SK-N-SH (cell line): ENCODE measurements at regions not wholly inside any gene's neighbourhood (a gene's known extent, or its start where the extent isn't known, plus 50 kb on each side); places are given as distances from the start of the nearest gene placed in this dataset.

Experiments
- CTCF ChIA-PET: fragments of 300-600, 350-600 bp; formaldehyde crosslinking; extraction: SDS; loops from one replicate; lab custom pipeline; 2021; lab: Yijun Ruan, JAX
- POLR2A ChIA-PET: fragments of 350-600 bp; sonication (Branson Sonifier 250); formaldehyde crosslinking; extraction: SDS; loops from one replicate; lab custom pipeline; 2020; ENCODE audit warnings: antibody characterized with exemption, inconsistent platforms; lab: Yijun Ruan, JAX
- DNase-seq: peaks from one replicate; pipeline ENCODE4 v3.0.0; 2012
- H2AFZ ChIP-seq: fragments of 200-600 bp; sonication (generic); 2 replicates; pipeline ENCODE4 v1.8.1; 2016; ENCODE audit warnings: antibody characterized with exemption, mild to moderate bottlenecking, low read depth
- H3F3A ChIP-seq: fragments of 200-600 bp; sonication (generic); replicated peaks from 2 replicates; pipeline ENCODE3; 2016; ENCODE audit warnings: antibody characterized with exemption, mild to moderate bottlenecking; ENCODE audit not compliant: insufficient read depth
- H3K27ac ChIP-seq, 2 experiments: fragments of 200-500 bp in 1 of 2; fragments of 200-600 bp in 1 of 2; sonication (Bioruptor generic) in 1 of 2; sonication (generic), shearing (Covaris generic) in 1 of 2; 2 replicates each; pipeline versions ENCODE4 v1.5.1 to v1.6.1; 2014 to 2016; ENCODE audit warnings: low read depth in 2 of 2, inconsistent platforms in 1 of 2, low read length in 1 of 2, mild to moderate bottlenecking in 1 of 2, mixed read lengths in 1 of 2
- H3K27me3 ChIP-seq: fragments of 200-600 bp; sonication (generic), shearing (Covaris generic); 2 replicates; pipeline ENCODE4 v1.6.1; 2016; ENCODE audit warnings: mixed run types; ENCODE audit not compliant: insufficient read depth
- H3K36me3 ChIP-seq, 2 experiments: fragments of 200-500 bp in 1 of 2; fragments of 200-600 bp in 1 of 2; sonication (Bioruptor generic) in 1 of 2; sonication (generic) in 1 of 2; replicated peaks in 1 of 2; 2 replicates each; pipeline versions ENCODE3 to v1.5.1; 2014 to 2016; ENCODE audit warnings: low read length in 1 of 2, mild to moderate bottlenecking in 1 of 2; ENCODE audit not compliant: insufficient read depth in 2 of 2, control insufficient read depth in 1 of 2
- H3K4me1 ChIP-seq, 2 experiments: fragments of 200-500 bp in 1 of 2; fragments of 200-600 bp in 1 of 2; sonication (Bioruptor generic) in 1 of 2; sonication (generic), shearing (Covaris generic) in 1 of 2; 2 replicates each; pipeline versions ENCODE4 v1.5.1 to v1.6.1; 2014 to 2016; ENCODE audit warnings: low read depth in 1 of 2, low read length in 1 of 2, mixed run types in 1 of 2; ENCODE audit not compliant: insufficient read depth in 2 of 2, control insufficient read depth in 1 of 2
- H3K4me2 ChIP-seq: fragments of 200-600 bp; sonication (generic), shearing (Covaris generic); 2 replicates; pipeline ENCODE4 v1.6.1; 2017; ENCODE audit warnings: mixed run types
- H3K4me3 ChIP-seq, 2 experiments: fragments of 200-500 bp in 1 of 2; fragments of 200-600 bp in 1 of 2; sonication (Bioruptor generic) in 1 of 2; sonication (generic), shearing (Covaris generic) in 1 of 2; 2 replicates each; pipeline versions ENCODE4 v1.5.1 to v1.8.1; 2014 to 2016; ENCODE audit warnings: low read depth in 2 of 2, inconsistent platforms in 1 of 2, low read length in 1 of 2, mild to moderate bottlenecking in 1 of 2, mixed read lengths in 1 of 2, moderate library complexity in 1 of 2
- H3K79me2 ChIP-seq: fragments of 200-600 bp; sonication (generic); 2 replicates; pipeline ENCODE4 v1.8.1; 2017; ENCODE audit warnings: mild to moderate bottlenecking; ENCODE audit not compliant: insufficient read depth
- H3K9ac ChIP-seq: fragments of 200-600 bp; sonication (generic); 2 replicates; pipeline ENCODE4 v1.6.1; 2017; ENCODE audit warnings: mixed run types
- H3K9me2 ChIP-seq: fragments of 200-600 bp; sonication (generic); 2 replicates; pipeline ENCODE4 v1.6.1; 2017; ENCODE audit warnings: mixed run types
- H3K9me3 ChIP-seq: fragments of 200-600 bp; sonication (generic); 2 replicates; pipeline ENCODE4 v1.6.1; 2017; ENCODE audit warnings: mixed run types, mild to moderate bottlenecking, moderate library complexity
- H4K20me1 ChIP-seq: fragments of 200-600 bp; sonication (generic); 2 replicates; pipeline ENCODE4 v1.6.1; 2017; ENCODE audit warnings: mild to moderate bottlenecking, mixed run types; ENCODE audit not compliant: insufficient read depth
- CHD2 ChIP-seq: fragments of 150-350 bp; IDR thresholded peaks from 2 replicates; pipeline ENCODE4 v1.6.1; 2018; ENCODE audit warnings: low read length; ENCODE audit not compliant: partially characterized antibody
- ELF1 ChIP-seq: IDR thresholded peaks from 2 replicates; pipeline ENCODE4 v1.4.0; 2012
- EZH2phosphoT487 ChIP-seq: fragments of 200-600 bp; sonication (generic); IDR thresholded peaks from 2 replicates; pipeline ENCODE4 v1.6.1; 2017; ENCODE audit warnings: low read depth, mixed run types, mild to moderate bottlenecking, antibody characterized with exemption, moderate library complexity, borderline replicate concordance
- FOXM1 ChIP-seq: IDR thresholded peaks from 2 replicates; pipeline ENCODE4 v1.4.0; 2012; ENCODE audit warnings: low read depth, mild to moderate bottlenecking
- GATA2 ChIP-seq: sonication (generic); formaldehyde crosslinking; IDR thresholded peaks from 2 replicates; pipeline ENCODE4 v1.5.0; 2020; ENCODE audit warnings: mild to moderate bottlenecking, missing genetic modification reagents
- IRF3 ChIP-seq: fragments of 150-350 bp; IDR thresholded peaks from 2 replicates; pipeline ENCODE4 v1.6.1; 2016; ENCODE audit warnings: mild to moderate bottlenecking, low read depth, low read length
- MXI1 ChIP-seq: IDR thresholded peaks from 2 replicates; pipeline ENCODE4 v1.6.1; 2012; ENCODE audit warnings: mild to moderate bottlenecking, low read depth, low read length, improper control_type of control experiment
- NFIC ChIP-seq: IDR thresholded peaks from 2 replicates; pipeline ENCODE4 v1.4.0; 2012; ENCODE audit warnings: borderline replicate concordance
- NRF1 ChIP-seq: IDR thresholded peaks from 2 replicates; pipeline ENCODE4 v1.6.1; 2012; ENCODE audit warnings: low read depth, mild to moderate bottlenecking, low read length
- REST ChIP-seq: IDR thresholded peaks from 2 replicates; pipeline ENCODE4 v1.6.1; 2012; ENCODE audit warnings: mild to moderate bottlenecking, low read depth, low read length, moderate library complexity
- RXRA ChIP-seq: IDR thresholded peaks from 2 replicates; pipeline ENCODE4 v1.4.0; 2012; ENCODE audit warnings: low read depth, mild to moderate bottlenecking, borderline replicate concordance
- SIN3A ChIP-seq: IDR thresholded peaks from 2 replicates; pipeline ENCODE4 v1.6.1; 2012; ENCODE audit warnings: low read depth, mild to moderate bottlenecking, low read length, moderate library complexity, borderline replicate concordance
- SMC3 ChIP-seq: IDR thresholded peaks from 2 replicates; pipeline ENCODE4 v1.6.1; 2012; ENCODE audit warnings: low read depth, low read length, improper control_type of control experiment
- TAF1 ChIP-seq: IDR thresholded peaks from 2 replicates; pipeline ENCODE4 v1.6.1; 2012; ENCODE audit warnings: low read depth, mild to moderate bottlenecking, low read length, moderate library complexity, borderline replicate concordance
- USF1 ChIP-seq: IDR thresholded peaks from 2 replicates; pipeline ENCODE4 v1.4.0; 2012; ENCODE audit warnings: low read depth, borderline replicate concordance
- WGBS: methylation state at CpG from one replicate; pipeline ENCODE4 v1.1.6; 2017; ENCODE audit warnings: low lambda C conversion rate; 5-methylcytosine and 5-hydroxymethylcytosine counted together
- TF ChIP-seq, protein P1 (sequence below): IDR thresholded peaks from 2 replicates; pipeline ENCODE4 v1.4.0; 2012; ENCODE audit warnings: low read depth, borderline replicate concordance
- TF ChIP-seq, protein P2 (sequence below): fragments of 200-600 bp; sonication (generic); IDR thresholded peaks from 2 replicates; pipeline ENCODE4 v1.6.1; 2017; ENCODE audit warnings: antibody characterized with exemption, mild to moderate bottlenecking, moderate library complexity

DNA sequence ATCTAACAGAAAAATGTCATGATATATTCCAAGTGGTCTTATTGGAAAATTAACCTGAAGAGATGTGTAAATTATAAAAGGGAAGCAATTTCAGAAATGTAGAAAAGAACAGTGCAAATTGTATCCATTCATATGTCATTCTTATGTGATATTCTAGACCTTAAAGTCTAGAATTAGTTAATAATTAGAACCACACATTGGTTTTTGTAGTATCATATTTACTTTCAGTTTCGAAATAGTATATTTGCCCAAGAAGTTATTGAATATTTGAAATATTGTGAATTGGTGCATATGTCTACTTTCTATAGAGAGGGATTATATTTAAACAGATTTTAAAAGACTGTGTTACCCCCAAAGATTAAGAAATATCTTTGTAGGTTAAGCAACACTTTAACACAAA is 1348.6 kb upstream of the ACVR2A start (continued):
- TF ChIP-seq RXRA (no peak), FOXM1 (no peak), TAF1 (no peak), NRF1 (no peak), SIN3A (no peak)

DNA sequence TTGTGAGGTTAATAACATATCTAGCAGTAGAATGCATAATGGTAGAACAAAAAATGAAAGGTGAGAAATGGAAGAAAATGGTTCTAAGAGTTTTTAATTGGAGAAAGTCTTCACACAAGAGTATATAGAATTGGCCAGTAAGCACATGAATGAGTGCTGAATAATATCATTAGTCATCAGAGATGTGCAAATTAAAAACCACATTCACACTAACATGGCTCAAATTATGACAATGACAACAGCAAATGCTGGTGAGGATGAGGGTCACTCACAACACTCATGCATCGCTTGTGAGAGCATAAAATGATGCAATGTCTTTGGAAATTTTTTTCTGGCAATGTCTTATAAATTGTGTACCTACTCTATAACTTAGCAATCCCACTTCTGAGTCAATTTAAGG is 1355.4 kb upstream of the ACVR2A start:
- Histone ChIP-seq H3K9me3 (no peaks in the 10 kb centered on the region), H3K9ac (no peak overlapping the region), H3K27me3 (no peaks in the 10 kb centered on the region), H3K36me3 (no peaks in the 10 kb centered on the region), H3K4me3 (no peak overlapping the region), H3K79me2 (no peaks in the 10 kb centered on the region), H2AFZ (no peak overlapping the region), H4K20me1 (no peaks in the 10 kb centered on the region), H3K27ac (no peak overlapping the region), H3K4me1 (no peaks in the 10 kb centered on the region), H3K9me2 (no peaks in the 10 kb centered on the region), H3K4me2 (no peak overlapping the region), H3F3A (no peaks in the 10 kb centered on the region)
- TF ChIP-seq REST (no peak), NRF1 (no peak), SIN3A (no peak), USF1 (no peak), SMC3 (no peak), MXI1 (no peak), NFIC (no peak), EZH2phosphoT487 (no peak)
- ChIA-PET CTCF (no interaction called here), POLR2A (no interaction called here)
- DNase-seq = no peak
- WGBS = 5% methylated on average over 1 of the region's 1 CpG

- 0% methylated on average over 1 of the region's 1 CpG for WGBS
- no peak overlapping the region for H3K4me2 ChIP-seq
- DNase-seq = no peak
- H3K9me2 ChIP-seq = no peaks in the 10 kb centered on the region; the same call in 1 of the 2 replicates
- H2AFZ ChIP-seq = no peak overlapping the region
- H3K27ac ChIP-seq = no peak overlapping the region
- no peak overlapping the region for H3K9ac ChIP-seq
- H3K36me3 ChIP-seq = no peaks in the 10 kb centered on the region
- CTCF ChIA-PET = no interaction called here
- no peaks in the 10 kb centered on the region for H4K20me1 ChIP-seq
- no peak overlapping the region for H3K4me3 ChIP-seq
- no peaks in the 10 kb centered on the region for H3K27me3 ChIP-seq
- no peaks in the 10 kb centered on the region for H3F3A ChIP-seq
- no peaks in the 10 kb centered on the region for H3K79me2 ChIP-seq
- no peaks in the 10 kb centered on the region for H3K4me1 ChIP-seq
- POLR2A ChIA-PET = no interaction called here
- H3K9me3 ChIP-seq = no peaks in the 10 kb centered on the region
- TF ChIP-seq SIN3A = no peak
- no peak for TF ChIP-seq MXI1
- TF ChIP-seq GATA2 = no peak
- TF ChIP-seq ELF1 = no peak
- TF ChIP-seq, protein P1, sequence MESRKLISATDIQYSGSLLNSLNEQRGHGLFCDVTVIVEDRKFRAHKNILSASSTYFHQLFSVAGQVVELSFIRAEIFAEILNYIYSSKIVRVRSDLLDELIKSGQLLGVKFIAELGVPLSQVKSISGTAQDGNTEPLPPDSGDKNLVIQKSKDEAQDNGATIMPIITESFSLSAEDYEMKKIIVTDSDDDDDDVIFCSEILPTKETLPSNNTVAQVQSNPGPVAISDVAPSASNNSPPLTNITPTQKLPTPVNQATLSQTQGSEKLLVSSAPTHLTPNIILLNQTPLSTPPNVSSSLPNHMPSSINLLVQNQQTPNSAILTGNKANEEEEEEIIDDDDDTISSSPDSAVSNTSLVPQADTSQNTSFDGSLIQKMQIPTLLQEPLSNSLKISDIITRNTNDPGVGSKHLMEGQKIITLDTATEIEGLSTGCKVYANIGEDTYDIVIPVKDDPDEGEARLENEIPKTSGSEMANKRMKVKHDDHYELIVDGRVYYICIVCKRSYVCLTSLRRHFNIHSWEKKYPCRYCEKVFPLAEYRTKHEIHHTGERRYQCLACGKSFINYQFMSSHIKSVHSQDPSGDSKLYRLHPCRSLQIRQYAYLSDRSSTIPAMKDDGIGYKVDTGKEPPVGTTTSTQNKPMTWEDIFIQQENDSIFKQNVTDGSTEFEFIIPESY = no peak
- TF ChIP-seq CHD2 = no peak
- no peak for TF ChIP-seq IRF3
- TF ChIP-seq FOXM1 = no peak
- TF ChIP-seq, protein P2, sequence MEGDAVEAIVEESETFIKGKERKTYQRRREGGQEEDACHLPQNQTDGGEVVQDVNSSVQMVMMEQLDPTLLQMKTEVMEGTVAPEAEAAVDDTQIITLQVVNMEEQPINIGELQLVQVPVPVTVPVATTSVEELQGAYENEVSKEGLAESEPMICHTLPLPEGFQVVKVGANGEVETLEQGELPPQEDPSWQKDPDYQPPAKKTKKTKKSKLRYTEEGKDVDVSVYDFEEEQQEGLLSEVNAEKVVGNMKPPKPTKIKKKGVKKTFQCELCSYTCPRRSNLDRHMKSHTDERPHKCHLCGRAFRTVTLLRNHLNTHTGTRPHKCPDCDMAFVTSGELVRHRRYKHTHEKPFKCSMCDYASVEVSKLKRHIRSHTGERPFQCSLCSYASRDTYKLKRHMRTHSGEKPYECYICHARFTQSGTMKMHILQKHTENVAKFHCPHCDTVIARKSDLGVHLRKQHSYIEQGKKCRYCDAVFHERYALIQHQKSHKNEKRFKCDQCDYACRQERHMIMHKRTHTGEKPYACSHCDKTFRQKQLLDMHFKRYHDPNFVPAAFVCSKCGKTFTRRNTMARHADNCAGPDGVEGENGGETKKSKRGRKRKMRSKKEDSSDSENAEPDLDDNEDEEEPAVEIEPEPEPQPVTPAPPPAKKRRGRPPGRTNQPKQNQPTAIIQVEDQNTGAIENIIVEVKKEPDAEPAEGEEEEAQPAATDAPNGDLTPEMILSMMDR = no peak
These were observed 1363.2 kb upstream of the ACVR2A start for GRCh38 chr2:146481629-146482028.
